HepG2 (cell line): ENCODE measurements at regions not wholly inside any gene's neighbourhood (a gene's known extent, or its start where the extent isn't known, plus 50 kb on each side); places are given as distances from the start of the nearest gene placed in this dataset.
"Not testable (repeated sequence)": the region's sequence is repeated elsewhere in the genome, so short reads cannot be mapped to it uniquely, and the experiment has no call there.

Experiments used
- ESRRA ChIP-seq: sonication (generic); formaldehyde crosslinking; IDR thresholded peaks from 2 replicates; pipeline ENCODE4 v1.5.1; 2020; ENCODE audit warnings: mild to moderate bottlenecking, low read depth, missing genetic modification reagents
- EZH2 ChIP-seq: conservative IDR thresholded peaks from 2 replicates; pipeline ENCODE4 v1.6.1; 2012; ENCODE audit warnings: mild to moderate bottlenecking, low read depth, low read length, moderate library complexity
- KAT2B ChIP-seq: fragments of 150-350 bp; IDR thresholded peaks from 2 replicates; pipeline ENCODE4 v1.6.1; 2014; ENCODE audit warnings: low read depth, low read length, borderline replicate concordance
- MATR3 ChIP-seq: sonication (generic); formaldehyde crosslinking; IDR thresholded peaks from 2 replicates; pipeline ENCODE4 v1.4.0; 2020; ENCODE audit warnings: missing genetic modification reagents
- MYC ChIP-seq: sonication (generic); formaldehyde crosslinking; IDR thresholded peaks from 2 replicates; pipeline ENCODE4 v1.9.0; 2021; ENCODE audit warnings: missing genetic modification reagents, borderline replicate concordance
- RNF2 ChIP-seq: fragments of 450-650 bp; conservative IDR thresholded peaks from 2 replicates; pipeline ENCODE4 v1.6.1; 2016; ENCODE audit warnings: low read depth
- RORA ChIP-seq: sonication (generic); formaldehyde crosslinking; IDR thresholded peaks from 2 replicates; pipeline ENCODE4 v1.5.0; 2020; ENCODE audit warnings: mild to moderate bottlenecking, missing genetic modification reagents, moderate library complexity
- TARDBP ChIP-seq: sonication (generic); formaldehyde crosslinking; IDR thresholded peaks from 2 replicates; pipeline ENCODE4 v1.8.0; 2022; ENCODE audit warnings: mild to moderate bottlenecking, missing genetic modification reagents
- ZFX ChIP-seq: sonication (generic); formaldehyde crosslinking; IDR thresholded peaks from 2 replicates; pipeline ENCODE4 v1.4.0; 2020; ENCODE audit warnings: mild to moderate bottlenecking, low read depth, missing genetic modification reagents, moderate library complexity
- ZNF350 ChIP-seq: sonication (generic); formaldehyde crosslinking; IDR thresholded peaks from 2 replicates; pipeline ENCODE4 v1.4.0; 2020; ENCODE audit warnings: mild to moderate bottlenecking, low read depth, missing genetic modification reagents, borderline replicate concordance
- ZNF552 ChIP-seq: sonication (generic); formaldehyde crosslinking; IDR thresholded peaks from 2 replicates; pipeline ENCODE4 v1.9.0; 2022; ENCODE audit warnings: missing genetic modification reagents, mild to moderate bottlenecking, borderline replicate concordance
- TF ChIP-seq, protein P1 (sequence below): sonication (generic); formaldehyde crosslinking; IDR thresholded peaks from 2 replicates; pipeline ENCODE4 v1.5.0; 2020; ENCODE audit warnings: mild to moderate bottlenecking, missing genetic modification reagents, moderate library complexity

DNA sequence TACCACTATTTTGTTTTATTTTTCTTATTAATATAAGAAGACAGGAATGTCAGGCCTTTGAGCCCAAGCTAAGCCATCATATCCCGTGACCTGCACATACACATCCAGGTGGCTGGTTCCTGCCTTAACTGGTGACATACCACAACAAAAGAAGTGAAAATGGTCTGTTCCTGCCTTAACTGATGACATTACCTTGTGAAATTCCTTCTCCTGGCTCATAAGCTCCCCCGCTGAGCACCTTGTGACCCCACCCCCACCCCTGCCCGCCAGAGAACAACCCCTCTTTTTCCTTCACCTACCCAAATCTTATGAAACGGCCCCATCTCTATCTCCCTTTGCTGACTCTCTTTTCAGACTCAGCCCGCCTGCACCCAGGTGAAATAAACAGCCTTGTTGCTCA lies 277.5 kb upstream of the PTPRD start:
- not testable (repeated sequence) for TF ChIP-seq RORA (CRISPR knock-in tag); EZH2; ZFX (CRISPR knock-in tag); TARDBP; ZNF552 (CRISPR knock-in tag); MATR3 (CRISPR knock-in tag); MYC; KAT2B; RNF2; ESRRA (CRISPR knock-in tag); ZNF350
- TF ChIP-seq, protein P1, sequence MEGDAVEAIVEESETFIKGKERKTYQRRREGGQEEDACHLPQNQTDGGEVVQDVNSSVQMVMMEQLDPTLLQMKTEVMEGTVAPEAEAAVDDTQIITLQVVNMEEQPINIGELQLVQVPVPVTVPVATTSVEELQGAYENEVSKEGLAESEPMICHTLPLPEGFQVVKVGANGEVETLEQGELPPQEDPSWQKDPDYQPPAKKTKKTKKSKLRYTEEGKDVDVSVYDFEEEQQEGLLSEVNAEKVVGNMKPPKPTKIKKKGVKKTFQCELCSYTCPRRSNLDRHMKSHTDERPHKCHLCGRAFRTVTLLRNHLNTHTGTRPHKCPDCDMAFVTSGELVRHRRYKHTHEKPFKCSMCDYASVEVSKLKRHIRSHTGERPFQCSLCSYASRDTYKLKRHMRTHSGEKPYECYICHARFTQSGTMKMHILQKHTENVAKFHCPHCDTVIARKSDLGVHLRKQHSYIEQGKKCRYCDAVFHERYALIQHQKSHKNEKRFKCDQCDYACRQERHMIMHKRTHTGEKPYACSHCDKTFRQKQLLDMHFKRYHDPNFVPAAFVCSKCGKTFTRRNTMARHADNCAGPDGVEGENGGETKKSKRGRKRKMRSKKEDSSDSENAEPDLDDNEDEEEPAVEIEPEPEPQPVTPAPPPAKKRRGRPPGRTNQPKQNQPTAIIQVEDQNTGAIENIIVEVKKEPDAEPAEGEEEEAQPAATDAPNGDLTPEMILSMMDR (CRISPR knock-in tag): not testable (repeated sequence)
